ENCODE measurements at regions not wholly inside any gene's neighbourhood (a gene's known extent, or its start where the extent isn't known, plus 50 kb on each side); places are given as distances from the start of the nearest gene placed in this dataset.
"Not testable (repeated sequence)": the region's sequence is repeated elsewhere in the genome, so short reads cannot be mapped to it uniquely, and the experiment has no call there.

DNA sequence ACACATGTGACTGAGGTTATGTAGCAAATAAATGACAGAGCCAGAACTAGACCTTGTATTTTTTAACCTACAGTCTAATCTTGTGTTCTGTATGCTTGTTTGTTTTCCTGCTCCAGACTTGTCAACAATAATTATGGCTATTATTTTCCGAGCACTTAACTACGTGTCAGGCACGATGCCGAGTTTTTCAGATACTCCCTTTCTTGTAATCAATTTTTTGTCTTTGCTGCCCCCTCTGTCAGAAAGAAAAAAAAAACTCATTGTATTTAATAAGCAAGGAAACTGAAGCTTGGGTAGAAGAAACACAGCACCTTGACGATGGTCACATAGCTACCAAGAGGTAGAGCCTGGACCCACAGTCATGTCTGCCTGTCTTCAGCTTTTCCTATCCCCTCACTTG lies 95.7 kb upstream of the TRIM77 start:
- DNase-seq (ENCODE audit: low read depth in 2 of 2) = peak in 1 of 2 experiments; percentile 1

DNA sequence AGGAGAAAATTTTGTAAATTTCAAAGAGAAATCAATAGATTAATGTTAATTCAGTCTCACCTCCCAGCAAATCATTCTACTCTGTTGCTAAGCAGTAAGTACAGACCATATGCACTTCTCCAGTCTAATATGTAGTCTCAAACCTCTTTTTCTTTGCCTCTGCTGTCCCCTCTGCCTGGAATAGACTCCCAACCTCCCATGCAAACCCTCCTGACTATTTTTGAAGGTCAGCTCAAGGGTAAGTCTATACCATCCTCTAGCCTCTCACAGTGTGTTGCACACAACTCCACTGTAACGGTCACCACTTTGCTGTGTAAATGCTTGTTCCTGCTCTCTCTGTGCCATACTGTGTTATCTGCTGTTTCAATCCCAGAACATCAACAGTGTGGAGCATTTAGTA lies 94.5 kb upstream of the TRIM77 start:
- DNase-seq (ENCODE audit: low read depth in 2 of 2) = not testable (repeated sequence)

DNA sequence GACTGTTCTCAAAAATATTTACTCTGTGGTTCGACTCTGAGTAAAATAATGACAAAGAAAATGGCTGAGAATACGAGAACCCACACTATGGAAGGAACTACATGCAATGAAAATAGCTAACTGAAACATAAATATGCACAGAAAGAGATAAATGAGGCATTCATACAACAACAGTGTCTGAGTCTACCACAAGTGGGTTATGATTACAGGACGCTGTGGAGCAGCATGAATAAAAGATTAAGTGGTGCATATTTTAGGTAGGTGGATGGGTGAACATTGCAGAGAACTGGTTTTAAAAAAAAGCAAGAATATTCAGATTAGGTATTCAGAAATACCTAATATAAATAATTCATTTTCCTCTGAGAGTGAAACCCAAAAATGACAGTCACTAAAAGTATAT lies 93.9 kb upstream of the TRIM77 start:
- DNase-seq (ENCODE audit: low read depth in 2 of 2) = not testable (repeated sequence)

DNA sequence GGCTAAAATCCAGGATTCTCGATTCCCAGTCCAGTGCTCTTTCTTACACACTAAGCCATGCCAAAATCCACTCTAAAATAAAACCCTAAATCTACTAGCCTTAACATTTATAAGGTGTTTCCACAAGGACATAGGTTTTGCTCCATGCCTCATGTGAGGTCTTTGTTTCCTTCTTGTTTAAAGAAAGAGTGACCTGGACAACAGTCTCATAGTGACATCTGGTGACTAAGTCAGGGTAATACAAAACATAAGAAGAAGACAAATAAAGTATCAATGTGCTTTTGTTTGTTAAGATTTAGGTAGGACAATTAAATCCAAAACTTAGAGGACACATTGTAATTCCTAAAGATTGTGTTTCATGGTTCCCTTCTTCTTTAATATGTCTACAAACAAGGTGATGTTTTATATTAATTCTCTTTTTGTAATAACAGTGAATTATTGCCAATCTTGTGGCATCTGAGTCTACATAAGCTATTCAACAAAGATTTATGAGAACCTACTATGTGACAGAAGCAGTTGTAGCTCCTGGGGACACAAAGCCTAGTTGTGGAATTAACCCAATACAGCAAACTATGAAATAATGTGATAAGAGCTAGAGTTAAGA lies 93.0 kb upstream of the TRIM77 start:
- not testable (repeated sequence) for DNase-seq (ENCODE audit: low read depth in 2 of 2)

DNA sequence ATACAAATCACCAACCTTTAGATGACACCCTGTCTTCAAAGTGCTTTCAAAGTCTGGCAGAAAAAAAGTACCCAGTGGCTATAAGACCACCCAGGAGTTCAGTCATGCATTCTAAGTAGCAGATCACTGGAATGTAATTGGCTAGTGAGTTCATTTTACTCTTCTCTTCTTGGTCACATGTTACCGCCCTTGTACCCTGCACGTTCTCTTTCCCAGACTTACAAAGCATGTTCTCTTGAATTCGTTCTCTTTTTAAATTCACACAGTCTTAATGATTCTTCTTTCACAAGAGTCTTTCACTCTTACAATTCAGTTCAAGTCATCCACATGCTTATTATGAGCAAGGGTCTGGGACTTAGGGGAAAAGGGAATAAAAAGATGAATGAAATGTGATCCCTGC lies 89.4 kb upstream of the TRIM77 start:
- not testable (repeated sequence) for DNase-seq (ENCODE audit: low read depth in 2 of 2)

DNA sequence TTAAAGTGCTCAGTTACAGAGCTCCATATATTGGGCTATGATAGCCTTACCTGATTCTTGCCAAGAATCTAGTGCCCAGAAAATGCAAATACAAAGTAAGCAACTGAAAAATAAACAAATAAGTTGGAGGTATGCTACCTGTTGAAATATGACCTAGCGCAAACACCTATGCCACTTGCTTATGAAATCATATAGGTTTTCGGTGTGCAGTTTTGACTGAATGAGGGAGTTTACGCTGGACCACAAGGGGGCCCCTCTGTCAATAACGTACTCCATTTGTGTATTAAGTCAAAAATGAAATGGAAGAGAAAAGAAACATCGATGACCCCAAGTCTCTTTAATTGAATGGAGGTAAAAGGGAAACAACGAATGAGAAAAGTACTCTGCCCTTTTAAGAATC lies 84.9 kb upstream of the TRIM77 start:
- DNase-seq (ENCODE audit: low read depth in 2 of 2) = no peak

DNA sequence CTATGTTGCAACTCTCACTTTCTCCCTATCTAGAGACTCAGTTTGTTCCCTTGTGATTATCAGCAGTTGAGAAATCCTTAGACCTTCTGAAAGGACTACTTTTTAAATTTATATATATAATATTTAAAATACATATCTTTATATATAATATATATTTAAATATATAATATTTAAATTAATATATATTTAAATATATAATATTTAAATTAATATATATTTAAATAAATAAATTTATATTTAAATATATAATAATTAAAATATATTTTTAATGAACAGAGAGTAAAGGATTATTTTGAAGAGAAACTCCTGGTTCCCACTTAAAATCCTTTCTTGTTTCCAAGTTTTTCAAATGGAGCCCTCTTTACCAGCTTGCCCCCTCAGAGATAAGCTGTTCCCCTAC lies 83.7 kb upstream of the TRIM77 start:
- DNase-seq (ENCODE audit: low read depth in 2 of 2) = no peak

DNA sequence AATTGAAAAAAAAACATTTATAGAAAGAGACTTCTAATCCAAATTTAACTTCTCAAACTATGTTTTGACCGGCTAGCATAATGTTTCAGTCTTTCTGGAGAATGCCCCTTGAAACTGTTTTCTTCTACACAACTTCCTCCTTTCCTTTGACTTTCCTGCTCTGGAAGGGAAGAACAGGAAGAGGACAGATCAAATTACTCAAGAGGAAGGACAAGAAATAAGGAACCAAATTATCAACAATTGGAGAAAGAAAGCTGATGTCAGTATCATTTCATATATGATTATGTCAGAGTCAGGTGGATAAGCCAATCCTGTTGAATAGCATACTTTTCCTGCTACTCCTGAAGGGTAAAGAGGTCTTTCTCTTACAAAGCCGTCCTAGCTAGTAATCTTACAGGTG lies 83.2 kb upstream of the TRIM77 start:
- not testable (repeated sequence) for DNase-seq (ENCODE audit: low read depth in 2 of 2)

DNA sequence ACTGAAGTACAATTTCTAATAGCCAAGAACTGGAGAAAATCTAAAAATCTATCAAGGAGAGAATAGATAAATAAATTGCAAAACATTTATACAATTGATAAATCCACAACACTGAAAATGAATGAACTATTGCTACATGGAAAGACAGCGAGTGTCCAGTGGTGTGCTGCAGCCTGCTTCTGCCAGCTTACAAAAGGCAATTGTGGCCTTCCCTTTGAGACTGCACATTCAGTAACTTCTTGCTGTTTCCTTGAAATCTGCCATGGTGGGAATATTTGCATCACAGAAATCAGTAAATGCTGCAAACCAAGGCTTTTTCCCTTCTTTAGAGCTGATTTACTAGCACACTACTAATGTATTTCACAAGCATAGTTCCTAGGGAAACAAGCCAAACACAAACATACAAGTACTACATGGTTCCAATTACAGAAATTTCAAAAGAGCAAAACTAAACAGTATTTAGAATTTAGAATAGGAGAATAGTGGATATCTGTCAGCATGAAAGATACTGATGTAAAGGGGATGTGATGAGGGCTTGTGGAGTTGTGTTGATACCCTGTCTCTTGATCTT lies 76.9 kb upstream of the TRIM77 start:
- no peak for DNase-seq (ENCODE audit: low read depth in 2 of 2)

DNA sequence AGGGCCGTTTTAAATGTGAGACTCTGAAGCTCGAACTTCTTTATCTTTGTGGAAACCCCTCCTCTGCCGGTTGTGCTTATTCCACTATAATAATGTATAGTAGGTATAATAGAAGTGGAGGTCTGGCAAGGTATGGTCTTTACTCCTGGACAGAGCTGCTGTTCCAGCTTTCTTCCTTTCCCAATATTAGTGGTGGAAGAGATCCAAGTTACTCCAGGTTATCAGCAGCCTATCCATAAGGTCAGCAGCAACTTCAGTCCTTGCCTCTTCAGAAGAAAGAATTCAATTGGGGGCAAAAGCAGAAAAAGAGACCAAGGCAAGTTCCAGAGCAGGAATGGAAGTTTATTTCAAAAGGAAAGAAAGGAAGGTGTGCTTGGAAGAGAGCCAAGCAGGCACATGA lies 69.3 kb upstream of the TRIM77 start:
- not testable (repeated sequence) for DNase-seq (ENCODE audit: low read depth in 2 of 2)

DNA sequence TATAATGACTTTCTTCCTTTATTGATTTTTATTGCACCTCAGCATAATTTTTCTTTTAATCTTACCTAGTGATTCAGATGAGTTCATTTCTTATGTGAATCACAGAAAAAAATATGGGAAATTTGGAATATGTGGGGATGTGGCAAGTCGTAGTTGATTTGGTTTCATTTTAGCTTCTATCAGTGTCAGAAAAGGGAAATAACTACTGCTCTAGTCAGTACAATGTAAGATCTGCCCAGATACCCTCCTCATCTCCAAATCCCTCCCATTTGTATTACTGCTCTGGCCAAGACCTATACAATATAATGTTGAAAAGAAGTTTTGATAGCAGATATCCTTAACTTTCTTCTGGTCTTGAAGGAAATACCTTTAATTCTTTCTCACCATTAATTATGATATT lies 61.9 kb upstream of the TRIM77 start:
- DNase-seq (ENCODE audit: low read depth in 2 of 2) = not testable (repeated sequence)

DNA sequence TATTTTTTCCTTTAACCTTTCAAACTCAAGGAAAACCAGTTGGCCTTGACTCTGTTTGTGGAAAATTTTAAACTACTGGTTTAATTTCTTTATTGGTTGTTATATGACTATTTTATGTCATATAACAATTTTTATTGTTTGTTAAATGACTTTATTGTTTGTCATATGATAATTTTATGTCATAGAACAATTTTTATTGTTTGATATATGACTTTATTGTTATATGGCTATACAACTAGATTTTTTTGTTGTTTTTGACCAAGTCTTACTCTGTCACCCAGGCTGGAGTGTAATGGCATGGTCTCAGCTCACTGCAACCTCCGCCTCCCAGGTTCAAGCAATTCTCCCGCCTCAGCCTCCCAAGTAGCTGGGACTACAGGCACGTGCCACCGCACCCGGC lies 61.1 kb upstream of the TRIM77 start:
- DNase-seq (ENCODE audit: low read depth in 2 of 2) = not testable (repeated sequence)

DNA sequence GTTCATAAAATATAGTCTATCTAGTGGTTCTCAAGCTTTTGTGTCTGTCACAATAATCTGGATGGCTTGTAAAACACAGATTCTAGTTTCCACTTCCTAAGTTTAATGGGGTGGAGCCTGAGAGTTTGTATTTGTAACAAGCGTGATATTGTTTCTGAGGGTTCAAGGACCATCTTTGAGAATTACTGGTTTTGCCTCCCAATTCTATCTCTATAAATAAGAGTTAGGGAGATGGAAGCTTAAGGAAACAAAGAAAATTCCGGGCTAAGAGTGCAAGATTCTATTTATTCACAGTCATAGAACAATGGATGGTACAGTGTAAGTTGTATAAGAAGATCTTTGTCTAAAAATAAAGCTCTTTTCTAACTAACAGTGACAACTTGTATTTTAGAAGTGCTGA lies 55.4 kb upstream of the TRIM77 start:
- not testable (repeated sequence) for DNase-seq (ENCODE audit: low read depth in 2 of 2)

DNA sequence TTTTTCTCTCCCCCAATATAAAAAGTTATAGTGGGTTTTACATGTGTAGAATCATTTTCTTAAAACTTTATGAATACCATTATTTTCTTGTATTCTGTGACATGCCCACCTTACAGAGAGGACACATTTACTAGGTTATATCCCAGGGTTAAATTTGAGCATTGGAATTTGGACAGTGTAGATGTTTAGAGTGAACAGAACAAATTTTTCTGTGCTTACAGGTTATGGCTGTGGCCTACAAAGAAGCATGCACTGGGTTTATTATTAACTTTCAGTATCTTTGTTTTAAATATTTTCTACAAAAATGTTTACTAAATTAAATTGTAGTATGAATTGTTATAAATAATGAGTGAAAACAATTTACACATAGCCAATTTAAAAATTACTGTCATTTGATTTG lies 51.3 kb upstream of the TRIM77 start:
- not testable (repeated sequence) for DNase-seq (ENCODE audit: low read depth in 2 of 2)

DNA sequence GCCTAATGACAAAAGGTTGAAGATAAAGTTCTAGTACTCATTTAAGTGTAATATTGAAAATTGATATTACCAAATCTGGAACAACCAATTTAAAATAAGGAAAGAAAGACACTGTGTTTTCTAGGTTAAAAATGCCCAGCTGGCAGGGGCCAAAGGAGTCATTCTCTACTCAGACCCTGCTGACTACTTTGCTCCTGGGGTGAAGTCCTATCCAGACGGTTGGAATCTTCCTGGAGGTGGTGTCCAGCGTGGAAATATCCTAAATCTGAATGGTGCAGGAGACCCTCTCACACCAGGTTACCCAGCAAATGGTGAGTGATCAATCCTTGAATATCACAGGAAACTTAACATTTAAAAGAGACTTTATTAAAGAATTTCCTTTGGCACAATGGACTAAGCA lies 50.7 kb upstream of the TRIM77 start:
- not testable (repeated sequence) for DNase-seq (ENCODE audit: low read depth in 2 of 2)

DNA sequence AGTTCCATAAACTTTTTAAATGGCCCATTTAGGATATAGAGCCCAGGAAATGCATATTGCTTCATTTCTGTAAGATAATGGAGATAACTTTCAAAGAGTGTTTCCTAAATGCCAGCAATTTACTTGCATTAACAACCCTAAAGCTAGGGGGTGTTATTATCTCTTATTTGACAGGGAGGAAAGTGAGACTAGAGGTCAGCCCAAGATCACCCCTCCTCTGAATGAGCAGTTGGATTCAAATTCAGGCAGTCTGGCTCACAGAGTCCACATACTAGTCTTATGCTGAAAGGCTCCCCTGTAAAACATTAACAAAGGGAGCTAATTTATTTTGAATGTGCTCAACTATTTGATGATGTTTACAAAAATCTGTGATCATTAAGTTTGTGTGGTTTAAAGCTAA lies 49.9 kb upstream of the TRIM77 start:
- DNase-seq (ENCODE audit: low read depth in 2 of 2) = no peak

Data from fibroblast of skin of left quadriceps (primary cell).